Ishikawa (cell line): ENCODE measurements at regions not wholly inside any gene's neighbourhood (a gene's known extent, or its start where the extent isn't known, plus 50 kb on each side); places are given as distances from the start of the nearest gene placed in this dataset.

ENCODE experiments used
- CEBPB ChIP-seq: IDR thresholded peaks from 2 replicates; pipeline ENCODE4 v1.6.1; 2012
- CREB1 ChIP-seq: IDR thresholded peaks from 2 replicates; pipeline ENCODE4 v1.6.1; 2012; ENCODE audit warnings: low read depth
- EGR1 ChIP-seq: IDR thresholded peaks from 2 replicates; pipeline ENCODE4 v1.6.1; 2012
- EP300 ChIP-seq: IDR thresholded peaks from 2 replicates; pipeline ENCODE4 v1.6.1; 2012; ENCODE audit warnings: borderline replicate concordance
- FOXM1 ChIP-seq: IDR thresholded peaks from 2 replicates; pipeline ENCODE4 v1.6.1; 2012; ENCODE audit warnings: low read depth, borderline replicate concordance
- NFIC ChIP-seq: IDR thresholded peaks from 2 replicates; pipeline ENCODE4 v1.6.1; 2012
- RAD21 ChIP-seq: IDR thresholded peaks from 2 replicates; pipeline ENCODE4 v1.6.1; 2012; ENCODE audit warnings: low read depth
- TAF1 ChIP-seq: IDR thresholded peaks from 2 replicates; pipeline ENCODE4 v1.6.1; 2012; ENCODE audit warnings: low read depth, mild to moderate bottlenecking
- TCF12 ChIP-seq: IDR thresholded peaks from 2 replicates; pipeline ENCODE4 v1.6.1; 2012; ENCODE audit warnings: low read depth
- TEAD4 ChIP-seq: IDR thresholded peaks from 2 replicates; pipeline ENCODE4 v1.6.1; 2012
- YY1 ChIP-seq: IDR thresholded peaks from 2 replicates; pipeline ENCODE4 v1.6.1; 2012; ENCODE audit warnings: low read depth
- ZBTB7A ChIP-seq: IDR thresholded peaks from 2 replicates; pipeline ENCODE4 v1.6.1; 2012; ENCODE audit warnings: low read depth
- TF ChIP-seq, protein P1 (sequence below): IDR thresholded peaks from 2 replicates; pipeline ENCODE4 v1.6.1; 2012; ENCODE audit warnings: low read depth, mild to moderate bottlenecking
- TF ChIP-seq, protein P2 (sequence below): IDR thresholded peaks from 2 replicates; pipeline ENCODE4 v1.6.1; 2012
- TF ChIP-seq, protein P3 (sequence below): IDR thresholded peaks from 2 replicates; pipeline ENCODE4 v1.6.1; 2012

DNA sequence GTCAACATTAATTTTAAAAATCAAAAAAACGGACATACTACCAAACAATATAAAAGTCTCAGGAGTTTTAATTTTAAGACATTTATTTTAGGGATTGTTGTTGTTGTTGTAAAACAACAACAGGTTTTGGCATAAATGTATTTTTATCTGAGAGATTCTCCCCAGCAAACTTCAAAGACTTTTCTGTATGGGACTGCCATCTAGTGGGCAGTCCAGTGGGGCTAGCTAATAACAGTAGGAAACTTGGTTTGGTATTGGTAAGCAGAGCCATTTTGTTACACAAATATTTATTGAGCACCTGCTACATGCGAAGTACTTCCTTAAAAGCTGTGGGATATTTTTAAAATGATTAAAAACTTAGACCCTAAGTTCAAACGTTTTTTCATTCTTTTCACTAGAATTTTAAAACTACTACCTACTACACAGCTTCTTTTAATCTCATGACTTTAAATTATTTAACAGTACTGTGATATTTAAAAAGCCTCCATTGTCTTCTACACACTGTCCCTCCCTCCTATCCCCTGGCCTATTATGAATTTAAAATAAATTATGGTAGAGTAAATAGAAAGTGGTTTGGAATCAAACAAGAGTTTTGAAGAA is 1028.4 kb upstream of the INTU start:
- TF ChIP-seq YY1 (no peak), TAF1 (no peak), RAD21 (peak; percentile 66), CREB1 (no peak), EP300 (no peak), TCF12 (no peak)
- TF ChIP-seq, protein P1, sequence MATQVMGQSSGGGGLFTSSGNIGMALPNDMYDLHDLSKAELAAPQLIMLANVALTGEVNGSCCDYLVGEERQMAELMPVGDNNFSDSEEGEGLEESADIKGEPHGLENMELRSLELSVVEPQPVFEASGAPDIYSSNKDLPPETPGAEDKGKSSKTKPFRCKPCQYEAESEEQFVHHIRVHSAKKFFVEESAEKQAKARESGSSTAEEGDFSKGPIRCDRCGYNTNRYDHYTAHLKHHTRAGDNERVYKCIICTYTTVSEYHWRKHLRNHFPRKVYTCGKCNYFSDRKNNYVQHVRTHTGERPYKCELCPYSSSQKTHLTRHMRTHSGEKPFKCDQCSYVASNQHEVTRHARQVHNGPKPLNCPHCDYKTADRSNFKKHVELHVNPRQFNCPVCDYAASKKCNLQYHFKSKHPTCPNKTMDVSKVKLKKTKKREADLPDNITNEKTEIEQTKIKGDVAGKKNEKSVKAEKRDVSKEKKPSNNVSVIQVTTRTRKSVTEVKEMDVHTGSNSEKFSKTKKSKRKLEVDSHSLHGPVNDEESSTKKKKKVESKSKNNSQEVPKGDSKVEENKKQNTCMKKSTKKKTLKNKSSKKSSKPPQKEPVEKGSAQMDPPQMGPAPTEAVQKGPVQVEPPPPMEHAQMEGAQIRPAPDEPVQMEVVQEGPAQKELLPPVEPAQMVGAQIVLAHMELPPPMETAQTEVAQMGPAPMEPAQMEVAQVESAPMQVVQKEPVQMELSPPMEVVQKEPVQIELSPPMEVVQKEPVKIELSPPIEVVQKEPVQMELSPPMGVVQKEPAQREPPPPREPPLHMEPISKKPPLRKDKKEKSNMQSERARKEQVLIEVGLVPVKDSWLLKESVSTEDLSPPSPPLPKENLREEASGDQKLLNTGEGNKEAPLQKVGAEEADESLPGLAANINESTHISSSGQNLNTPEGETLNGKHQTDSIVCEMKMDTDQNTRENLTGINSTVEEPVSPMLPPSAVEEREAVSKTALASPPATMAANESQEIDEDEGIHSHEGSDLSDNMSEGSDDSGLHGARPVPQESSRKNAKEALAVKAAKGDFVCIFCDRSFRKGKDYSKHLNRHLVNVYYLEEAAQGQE = no peak

DNA sequence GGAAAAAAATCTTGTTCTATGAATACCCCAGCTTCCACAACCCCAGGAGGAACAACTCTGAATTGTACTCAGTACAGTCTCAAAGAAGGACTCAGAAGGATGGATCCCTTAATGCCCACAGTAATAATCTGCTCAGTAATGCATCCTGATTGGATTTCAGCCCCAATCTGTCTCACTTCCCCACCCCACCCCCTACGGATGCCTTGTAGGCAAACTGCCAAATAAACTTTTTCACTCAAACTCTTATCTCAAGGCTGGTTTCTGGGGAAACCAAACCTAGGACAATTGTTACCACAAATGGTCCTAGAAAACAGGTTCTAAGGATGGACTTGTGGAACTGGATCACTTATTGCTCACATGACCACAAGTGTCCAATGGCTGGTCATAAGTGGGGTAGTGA is 1021.8 kb upstream of the INTU start:
- TF ChIP-seq YY1 = no peak
- no peak for TF ChIP-seq RAD21
- no peak for TF ChIP-seq NFIC
- TF ChIP-seq, protein P2, sequence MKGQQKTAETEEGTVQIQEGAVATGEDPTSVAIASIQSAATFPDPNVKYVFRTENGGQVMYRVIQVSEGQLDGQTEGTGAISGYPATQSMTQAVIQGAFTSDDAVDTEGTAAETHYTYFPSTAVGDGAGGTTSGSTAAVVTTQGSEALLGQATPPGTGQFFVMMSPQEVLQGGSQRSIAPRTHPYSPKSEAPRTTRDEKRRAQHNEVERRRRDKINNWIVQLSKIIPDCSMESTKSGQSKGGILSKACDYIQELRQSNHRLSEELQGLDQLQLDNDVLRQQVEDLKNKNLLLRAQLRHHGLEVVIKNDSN = no peak
- TF ChIP-seq CEBPB = no peak
- no peak for TF ChIP-seq FOXM1
- TF ChIP-seq TEAD4 = no peak
- no peak for TF ChIP-seq TCF12
- no peak for TF ChIP-seq EGR1
- TF ChIP-seq CREB1 = no peak
- TF ChIP-seq EP300 = no peak
- TF ChIP-seq, protein P3, sequence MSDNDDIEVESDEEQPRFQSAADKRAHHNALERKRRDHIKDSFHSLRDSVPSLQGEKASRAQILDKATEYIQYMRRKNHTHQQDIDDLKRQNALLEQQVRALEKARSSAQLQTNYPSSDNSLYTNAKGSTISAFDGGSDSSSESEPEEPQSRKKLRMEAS = no peak
- no peak for TF ChIP-seq ZBTB7A
- TF ChIP-seq, protein P1 = no peak
- no peak for TF ChIP-seq TAF1

DNA sequence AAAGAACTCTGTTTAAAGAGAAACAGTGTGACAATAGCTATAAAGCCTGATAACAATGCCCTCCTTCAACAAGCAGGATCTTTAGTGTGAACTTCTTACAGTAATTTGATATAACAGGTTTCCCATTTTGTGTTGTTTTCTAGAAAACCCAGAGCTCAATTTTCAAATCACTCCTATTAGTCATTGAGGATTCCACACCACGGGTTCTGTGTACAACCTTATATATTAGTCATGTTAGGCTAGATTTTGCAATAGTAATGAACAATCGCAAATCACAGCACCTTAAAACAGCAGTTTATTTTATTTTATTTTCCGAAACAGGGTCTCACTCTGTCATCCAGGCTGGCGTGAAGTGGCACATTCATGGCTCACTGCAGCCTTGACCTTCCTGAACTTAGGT is 1020.9 kb upstream of the INTU start:
- TF ChIP-seq NFIC = no peak
- TF ChIP-seq, protein P3 = no peak
- no peak for TF ChIP-seq EP300
- no peak for TF ChIP-seq TAF1
- no peak for TF ChIP-seq CREB1
- TF ChIP-seq, protein P1 = no peak
- no peak for TF ChIP-seq CEBPB
- TF ChIP-seq TCF12 = no peak
- TF ChIP-seq FOXM1 = no peak
- no peak for TF ChIP-seq YY1
- TF ChIP-seq, protein P2 = no peak
- TF ChIP-seq RAD21 = no peak
- TF ChIP-seq TEAD4 = no peak
- no peak for TF ChIP-seq EGR1
- no peak for TF ChIP-seq ZBTB7A

DNA sequence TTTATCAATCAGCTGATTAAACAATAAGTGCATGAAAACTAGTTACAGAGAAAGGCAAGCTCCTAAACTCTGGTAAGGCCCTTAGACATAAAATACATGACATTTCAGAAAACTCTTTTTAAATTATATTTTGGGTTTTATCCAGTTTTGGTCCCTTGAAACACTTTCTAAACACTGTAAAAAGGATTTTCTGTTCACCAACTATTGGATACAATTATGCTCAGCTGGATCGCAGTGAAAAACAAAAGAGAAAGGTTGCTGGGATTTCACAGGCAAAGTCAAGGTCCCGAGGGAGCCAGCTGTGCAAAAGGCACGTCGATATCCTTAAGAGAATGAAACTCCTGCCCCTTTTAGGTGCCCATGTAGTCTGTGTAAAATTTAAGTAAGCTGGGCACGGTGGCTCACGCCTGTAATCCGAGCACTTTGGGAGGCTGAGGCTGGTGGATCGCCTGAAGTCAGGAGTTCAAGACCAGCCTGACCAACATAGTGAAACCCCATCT is 1018.4 kb upstream of the INTU start:
- TF ChIP-seq CREB1 (no peak), FOXM1 (no peak), TEAD4 (no peak), ZBTB7A (no peak), YY1 (no peak), CEBPB (no peak), EP300 (no peak), TAF1 (no peak), RAD21 (no peak), EGR1 (no peak), NFIC (no peak), TCF12 (no peak)
- TF ChIP-seq, protein P3 = no peak
- TF ChIP-seq, protein P1 = no peak
- TF ChIP-seq, protein P2 = no peak
